GM18868 (cell line): ENCODE measurements at regions not wholly inside any gene's neighbourhood (a gene's known extent, or its start where the extent isn't known, plus 50 kb on each side); places are given as distances from the start of the nearest gene placed in this dataset.

Source experiments
- ATAC-seq: cut with Tn5 transposase; IDR thresholded peaks from one replicate; pipeline ENCODE4 v1.9.1; 2021; ENCODE audit warnings: mild to moderate bottlenecking, moderate library complexity; ENCODE audit not compliant: unreplicated experiment

GRCh38 chr6:163630572-163630971, 216.1 kb downstream of the QKI start:
- no peak for ATAC-seq

- no peak for ATAC-seq
Observed at GRCh38 chr6:163630096-163630495, 215.6 kb downstream of the QKI start.
